Naive thymus-derived CD4-positive, alpha-beta T cell (primary cell): ENCODE measurements at regions not wholly inside any gene's neighbourhood (a gene's known extent, or its start where the extent isn't known, plus 50 kb on each side); places are given as distances from the start of the nearest gene placed in this dataset.

Source experiments
- ATAC-seq: fragments of 150-1000 bp; cut with Tn5 transposase; 2 replicates; pipeline ENCODE4 v1.10.0; 2021; ENCODE audit warnings: mild to moderate bottlenecking, moderate library complexity
- CTCF ChIA-PET: fragments of 350-600 bp; sonication (Branson Sonifier 250); formaldehyde crosslinking; loops from one replicate; lab custom pipeline; 2021; ENCODE audit warnings: antibody characterized with exemption; lab: Charles Lee
- POLR2A ChIA-PET: fragments of 350-600 bp; sonication (Branson Sonifier 250); formaldehyde crosslinking; loops from one replicate; lab custom pipeline; 2021; ENCODE audit warnings: antibody characterized with exemption, inconsistent platforms; lab: Charles Lee
- DNase-seq, 9 donors: peaks; one replicate each; pipeline versions ENCODE4 v3.0.0 to v3.0.0-alpha.2; 2020 to 2022; ENCODE audit warnings: mixed read lengths in 1 of 9
- H3K27ac ChIP-seq: one replicate; pipeline ENCODE4 v1.7.0; 2013; ENCODE audit warnings: mild to moderate bottlenecking, low read depth, low read length, moderate library complexity
- H3K27me3 ChIP-seq, 2 donors: one replicate each; pipeline ENCODE4 v1.7.0; 2013; ENCODE audit warnings: low read length in 2 of 2, mild to moderate bottlenecking in 2 of 2, moderate library complexity in 2 of 2; ENCODE audit not compliant: control insufficient read depth in 2 of 2, insufficient read depth in 2 of 2
- H3K36me3 ChIP-seq, 3 experiments: 1 replicate in 2 of 3; 2 replicates in 1 of 3; pipeline ENCODE4 v1.7.0; 2013; ENCODE audit warnings: low read length in 3 of 3, mild to moderate bottlenecking in 3 of 3, moderate library complexity in 1 of 3; ENCODE audit not compliant: insufficient read depth in 3 of 3, control insufficient read depth in 2 of 3
- H3K4me1 ChIP-seq, 2 donors: one replicate each; pipeline ENCODE4 v1.7.0; 2013; ENCODE audit warnings: low read length in 2 of 2, mild to moderate bottlenecking in 2 of 2, moderate library complexity in 1 of 2; ENCODE audit not compliant: control insufficient read depth in 2 of 2, insufficient read depth in 2 of 2
- H3K4me3 ChIP-seq: 2 replicates; pipeline ENCODE4 v1.7.0; 2013; ENCODE audit warnings: mild to moderate bottlenecking, low read length
- H3K9me3 ChIP-seq, 3 experiments: 1 replicate in 2 of 3; 2 replicates in 1 of 3; pipeline ENCODE4 v1.7.0; 2013; ENCODE audit warnings: low read length in 3 of 3; ENCODE audit not compliant: control insufficient read depth in 2 of 3
- H3K27ac Mint-ChIP-seq, 9 donors: one replicate each; pipeline ENCODE4 v1.8.0; 2020 to 2022; ENCODE audit warnings: mixed read lengths in 9 of 9, mild to moderate bottlenecking in 8 of 9, moderate library complexity in 5 of 9, inconsistent platforms in 2 of 9
- H3K27me3 Mint-ChIP-seq, 5 donors: one replicate each; pipeline ENCODE4 v1.8.0; 2021 to 2022; ENCODE audit warnings: mixed read lengths in 5 of 5, mild to moderate bottlenecking in 1 of 5
- H3K36me3 Mint-ChIP-seq, 5 donors: one replicate each; pipeline ENCODE4 v1.8.0; 2020 to 2022; ENCODE audit warnings: mixed read lengths in 5 of 5, mild to moderate bottlenecking in 3 of 5, inconsistent platforms in 1 of 5
- H3K4me1 Mint-ChIP-seq, 7 donors: one replicate each; pipeline ENCODE4 v1.8.0; 2020 to 2022; ENCODE audit warnings: mixed read lengths in 7 of 7, mild to moderate bottlenecking in 3 of 7, inconsistent platforms in 1 of 7
- H3K4me3 Mint-ChIP-seq, 10 donors: one replicate each; pipeline ENCODE4 v1.8.0; 2020 to 2022; ENCODE audit warnings: mild to moderate bottlenecking in 10 of 10, mixed read lengths in 10 of 10, moderate library complexity in 6 of 10, inconsistent platforms in 2 of 10
- H3K9me3 Mint-ChIP-seq, 11 donors: one replicate each; pipeline ENCODE4 v1.8.0; 2020 to 2022; ENCODE audit warnings: mixed read lengths in 11 of 11, mild to moderate bottlenecking in 4 of 11, inconsistent platforms in 1 of 11, moderate library complexity in 1 of 11
- intact Hi-C, 2 donors: fragments of 100-400 bp; cut with micrococcal nuclease; formaldehyde crosslinking; loops; one replicate each; pipeline ENCODE4 v1.15.1; 2023

DNA sequence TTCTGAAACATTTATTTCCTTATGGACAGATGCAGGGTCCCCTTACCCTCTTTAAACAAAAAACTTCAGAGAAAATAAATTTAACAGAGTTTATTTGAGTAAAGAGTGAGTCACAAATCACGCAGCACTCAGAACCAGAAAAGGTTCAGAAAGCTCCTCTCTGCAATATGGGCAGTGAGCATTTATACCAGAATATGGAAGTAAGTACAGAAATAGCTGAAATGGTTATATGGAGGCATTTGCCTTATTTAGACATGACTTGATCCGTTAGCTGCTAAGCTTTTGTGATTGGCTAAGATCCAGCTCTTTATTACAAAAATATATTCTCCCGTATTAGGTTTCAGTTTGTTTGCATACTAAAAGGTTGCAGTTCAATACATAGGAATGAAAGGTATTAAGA is 1554.1 kb downstream of the EFNA5 start:
- Mint-ChIP-seq H3K27ac (no peak overlapping the region), H3K36me3 (peaks cover 0 to 3% (median 0%) of the 10 kb centered on the region in 5 donors), H3K4me1 (no peaks in the 10 kb centered on the region), H3K27me3 (no peaks in the 10 kb centered on the region), H3K4me3 (no peak overlapping the region), H3K9me3 (peaks cover 0 to 34% (median 13%) of the 10 kb centered on the region in 11 donors)
- no peak overlapping the region for H3K27ac ChIP-seq
- DNase-seq (no peak), ATAC-seq (no peak)
- ChIA-PET POLR2A (no interaction called here), CTCF (no interaction called here)
- H3K27me3 ChIP-seq = no peaks in the 10 kb centered on the region
- H3K36me3 ChIP-seq = no peaks in the 10 kb centered on the region
- no peaks in the 10 kb centered on the region for H3K9me3 ChIP-seq
- no peak overlapping the region for H3K4me3 ChIP-seq
- no peaks in the 10 kb centered on the region for H3K4me1 ChIP-seq
- intact Hi-C loops = no loop called here

DNA sequence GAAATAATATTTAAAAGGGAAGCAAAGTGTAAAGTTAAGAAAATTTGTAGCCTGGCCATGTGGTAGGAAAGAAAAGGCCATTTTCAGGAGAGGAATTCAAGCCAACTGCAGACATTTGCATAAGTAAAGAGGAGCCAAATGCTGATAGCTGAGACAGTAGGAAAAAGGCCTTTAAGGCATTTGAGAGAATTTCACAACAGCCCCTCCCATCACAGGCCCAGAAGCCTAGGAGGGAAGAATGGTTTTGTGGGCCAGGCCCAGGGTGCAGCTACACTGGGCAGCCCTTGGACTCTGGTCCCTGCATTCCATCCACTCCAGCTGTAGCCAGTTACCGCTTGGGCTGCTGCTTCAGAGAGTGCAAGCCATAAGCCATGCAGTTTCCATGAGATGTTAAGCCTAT is 1556.8 kb downstream of the EFNA5 start:
- Mint-ChIP-seq H3K4me1 (no peaks in the 10 kb centered on the region), H3K27me3 (no peaks in the 10 kb centered on the region), H3K9me3 (peaks cover 0 to 26% (median 12%) of the 10 kb centered on the region in 11 donors), H3K27ac (no peak overlapping the region), H3K36me3 (peaks cover 0 to 3% (median 0%) of the 10 kb centered on the region in 5 donors), H3K4me3 (no peak overlapping the region)
- Histone ChIP-seq H3K9me3 (no peaks in the 10 kb centered on the region), H3K27me3 (no peaks in the 10 kb centered on the region), H3K4me1 (no peaks in the 10 kb centered on the region), H3K4me3 (no peak overlapping the region), H3K27ac (no peak overlapping the region), H3K36me3 (no peaks in the 10 kb centered on the region)
- ChIA-PET POLR2A (no interaction called here), CTCF (no interaction called here)
- intact Hi-C loops = no loop called here
- DNase-seq = no peak
- no peak for ATAC-seq

DNA sequence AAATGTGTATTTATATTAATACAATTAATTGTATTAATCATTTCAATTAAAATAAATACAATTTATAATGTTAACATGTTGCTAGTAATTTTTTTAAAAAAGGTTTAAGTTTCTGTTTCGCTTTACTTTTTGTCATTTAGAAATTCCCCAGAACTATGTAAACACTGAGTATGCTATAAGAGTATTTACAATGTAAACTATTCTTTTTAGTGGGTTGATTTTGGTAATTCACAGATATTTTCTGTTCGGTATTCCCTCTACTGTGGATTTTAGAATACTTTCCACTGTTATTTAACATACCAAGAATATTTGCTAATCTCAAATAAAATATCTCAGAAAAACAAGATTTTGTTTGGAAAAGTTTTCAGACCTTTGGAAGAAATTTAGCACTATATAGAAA is 1564.4 kb downstream of the EFNA5 start:
- no peaks in the 10 kb centered on the region for H3K36me3 Mint-ChIP-seq
- H3K27ac ChIP-seq = no peak overlapping the region
- H3K9me3 ChIP-seq = no peaks in the 10 kb centered on the region
- no peak overlapping the region for H3K4me3 ChIP-seq
- H3K4me1 Mint-ChIP-seq = no peaks in the 10 kb centered on the region
- POLR2A ChIA-PET = no interaction called here
- no peaks in the 10 kb centered on the region for H3K4me1 ChIP-seq
- ATAC-seq (no peak), DNase-seq (no peak)
- H3K4me3 Mint-ChIP-seq = no peak overlapping the region
- CTCF ChIA-PET = no interaction called here
- H3K27ac Mint-ChIP-seq = no peak overlapping the region
- H3K9me3 Mint-ChIP-seq = peaks cover 0 to 10% (median 0%) of the 10 kb centered on the region in 11 donors
- no peaks in the 10 kb centered on the region for H3K27me3 ChIP-seq
- H3K36me3 ChIP-seq = no peaks in the 10 kb centered on the region
- intact Hi-C loops = no loop called here
- H3K27me3 Mint-ChIP-seq = no peaks in the 10 kb centered on the region

DNA sequence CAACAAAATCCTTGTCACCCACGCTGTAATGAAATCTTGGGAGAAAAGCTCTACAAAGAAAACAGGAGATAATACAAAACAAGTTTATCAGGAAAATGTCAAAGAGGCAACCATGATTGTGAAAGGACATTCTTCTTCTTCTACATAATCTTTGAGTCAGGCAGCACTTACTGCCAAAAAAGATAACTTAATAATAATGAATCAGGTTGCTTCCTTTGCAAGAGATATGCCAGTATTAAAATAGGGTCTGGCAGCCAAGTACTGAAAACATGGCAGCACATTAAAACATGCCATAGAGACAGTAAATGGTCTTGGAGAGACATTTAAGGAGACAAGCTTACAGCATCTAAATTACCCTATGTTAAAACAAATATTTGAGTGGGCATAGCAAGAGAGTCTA is 1573.4 kb downstream of the EFNA5 start:
- Histone ChIP-seq H3K36me3 (no peaks in the 10 kb centered on the region), H3K27ac (no peak overlapping the region), H3K9me3 (no peaks in the 10 kb centered on the region), H3K27me3 (no peaks in the 10 kb centered on the region), H3K4me1 (no peaks in the 10 kb centered on the region), H3K4me3 (no peak overlapping the region)
- POLR2A ChIA-PET = no interaction called here
- Mint-ChIP-seq H3K27me3 (no peaks in the 10 kb centered on the region), H3K36me3 (no peaks in the 10 kb centered on the region), H3K27ac (no peak overlapping the region), H3K4me3 (no peak overlapping the region), H3K4me1 (no peaks in the 10 kb centered on the region), H3K9me3 (peaks cover 0 to 25% (median 4%) of the 10 kb centered on the region in 11 donors)
- DNase-seq (no peak), ATAC-seq (no peak)
- intact Hi-C loops = no loop called here
- CTCF ChIA-PET = no interaction called here

DNA sequence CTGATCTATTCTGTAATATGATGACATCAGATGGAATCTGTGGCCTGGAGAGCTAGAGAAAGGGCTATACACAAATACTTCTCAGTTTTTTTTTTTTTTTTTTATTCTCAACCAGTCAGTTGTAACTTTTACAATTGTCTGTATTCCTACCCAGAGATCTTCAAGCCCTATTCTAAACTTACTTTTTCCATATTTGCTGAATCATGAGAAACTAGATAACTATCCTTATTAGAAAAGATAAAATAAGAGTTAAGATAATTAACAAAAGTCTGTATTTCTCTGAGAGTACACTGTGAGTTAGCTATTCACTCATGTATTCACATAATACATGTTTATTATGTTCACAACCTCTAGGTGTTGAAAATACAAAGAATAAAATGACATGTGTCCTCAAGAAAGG is 1575.9 kb downstream of the EFNA5 start:
- Mint-ChIP-seq H3K27me3 (no peaks in the 10 kb centered on the region), H3K36me3 (no peaks in the 10 kb centered on the region), H3K4me1 (no peaks in the 10 kb centered on the region), H3K4me3 (no peak overlapping the region), H3K27ac (no peak overlapping the region), H3K9me3 (peaks cover 0 to 23% (median 3%) of the 10 kb centered on the region in 11 donors)
- intact Hi-C loops = no loop called here
- Histone ChIP-seq H3K27me3 (no peaks in the 10 kb centered on the region), H3K27ac (no peak overlapping the region), H3K4me1 (no peaks in the 10 kb centered on the region), H3K36me3 (no peaks in the 10 kb centered on the region), H3K9me3 (no peaks in the 10 kb centered on the region), H3K4me3 (no peak overlapping the region)
- ChIA-PET POLR2A (no interaction called here), CTCF (interaction anchor here (0.6 kb wide), 1 partner anchor 67 kb away, joined by 3 read pairs; no protein-coding TSS in a partner anchor)
- ATAC-seq = no peak
- DNase-seq = no peak

DNA sequence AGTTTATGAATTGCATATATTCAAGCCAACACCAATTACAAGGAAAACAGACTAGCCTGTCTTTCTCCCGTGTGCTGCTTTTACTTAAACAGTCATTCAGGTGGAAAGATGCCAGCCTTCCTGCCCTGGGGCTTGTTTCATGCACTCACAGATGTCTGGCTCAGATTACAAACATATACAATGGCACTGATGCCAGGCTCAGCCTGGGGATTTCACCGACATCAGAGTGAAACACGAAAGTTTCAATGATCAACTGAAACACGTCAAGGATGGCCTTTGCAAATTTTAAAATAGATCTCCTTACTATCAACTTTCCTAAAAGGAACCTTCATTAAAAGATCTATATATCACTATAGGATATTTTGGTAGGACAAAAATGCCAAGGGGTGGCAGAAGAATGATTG is 1576.5 kb downstream of the EFNA5 start:
- H3K27ac Mint-ChIP-seq = no peak overlapping the region
- Histone ChIP-seq H3K27me3 (no peaks in the 10 kb centered on the region), H3K36me3 (no peaks in the 10 kb centered on the region), H3K4me3 (no peak overlapping the region), H3K9me3 (no peaks in the 10 kb centered on the region), H3K4me1 (no peaks in the 10 kb centered on the region), H3K27ac (no peak overlapping the region)
- intact Hi-C loops = no loop called here
- H3K4me3 Mint-ChIP-seq = no peak overlapping the region
- H3K27me3 Mint-ChIP-seq = no peaks in the 10 kb centered on the region
- H3K9me3 Mint-ChIP-seq = peaks cover 0 to 21% (median 2%) of the 10 kb centered on the region in 11 donors
- DNase-seq (no peak), ATAC-seq (no peak)
- CTCF ChIA-PET = no interaction called here
- POLR2A ChIA-PET = no interaction called here
- no peaks in the 10 kb centered on the region for H3K36me3 Mint-ChIP-seq
- no peaks in the 10 kb centered on the region for H3K4me1 Mint-ChIP-seq

DNA sequence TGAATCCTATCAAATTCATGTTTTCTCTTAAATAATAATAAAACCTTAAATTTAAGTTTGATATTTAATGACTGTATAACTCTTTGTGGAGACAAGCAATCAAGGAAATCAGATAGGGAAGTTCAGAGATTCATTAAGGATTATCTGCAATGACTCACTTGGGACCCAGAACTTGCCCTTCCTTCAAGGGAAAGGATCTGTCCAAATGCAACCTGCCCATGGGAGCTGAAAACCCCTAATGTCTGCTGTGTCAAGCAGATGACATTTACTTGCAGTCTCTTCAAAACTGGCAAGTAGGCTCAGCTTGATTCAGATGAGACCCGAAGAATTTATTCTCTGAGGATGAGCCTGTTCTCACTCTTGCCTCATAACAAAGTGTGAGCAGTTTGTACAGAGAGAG is 1577.6 kb downstream of the EFNA5 start:
- no peaks in the 10 kb centered on the region for H3K36me3 ChIP-seq
- no peaks in the 10 kb centered on the region for H3K9me3 ChIP-seq
- no peaks in the 10 kb centered on the region for H3K27me3 ChIP-seq
- CTCF ChIA-PET = no interaction called here
- Mint-ChIP-seq H3K4me3 (no peak overlapping the region), H3K27ac (no peak overlapping the region), H3K4me1 (no peaks in the 10 kb centered on the region), H3K9me3 (peaks cover 0 to 10% (median under 1%) of the 10 kb centered on the region in 11 donors), H3K27me3 (no peaks in the 10 kb centered on the region), H3K36me3 (no peaks in the 10 kb centered on the region)
- no peak overlapping the region for H3K4me3 ChIP-seq
- H3K4me1 ChIP-seq = no peaks in the 10 kb centered on the region
- intact Hi-C loops = no loop called here
- POLR2A ChIA-PET = no interaction called here
- ATAC-seq = no peak
- no peak overlapping the region for H3K27ac ChIP-seq
- DNase-seq = no peak
